ENCODE measurements at regions not wholly inside any gene's neighbourhood (a gene's known extent, or its start where the extent isn't known, plus 50 kb on each side); places are given as distances from the start of the nearest gene placed in this dataset.

- no peak for DNase-seq (ENCODE audit: low read depth)
Observed at GRCh38 chr22:48973694-48974041, 854.0 kb downstream of the BRD1 start.

GRCh38 chr22:48972979-48973693 lies 854.5 kb downstream of the BRD1 start:
- no peak for DNase-seq (ENCODE audit: low read depth)

GRCh38 chr22:48968201-48968959 lies 859.3 kb downstream of the BRD1 start:
- DNase-seq (ENCODE audit: low read depth), result no peak

- no peak for DNase-seq (ENCODE audit: low read depth)
Observed at GRCh38 chr22:48963405-48963804, 864.3 kb downstream of the BRD1 start.

GRCh38 chr22:48961705-48962104 lies 866.0 kb downstream of the BRD1 start:
- no peak for DNase-seq (ENCODE audit: low read depth)

- DNase-seq (ENCODE audit: low read depth), result no peak
Observed at GRCh38 chr22:48960980-48961660, 866.6 kb downstream of the BRD1 start.

- DNase-seq (ENCODE audit: low read depth), result no peak
Observed at GRCh38 chr22:48960576-48960975, 867.1 kb downstream of the BRD1 start.

- DNase-seq (ENCODE audit: low read depth), result no peak
Observed at GRCh38 chr22:48959496-48959895, 868.2 kb downstream of the BRD1 start.

GRCh38 chr22:48957987-48958321 lies 869.7 kb downstream of the BRD1 start:
- no peak for DNase-seq (ENCODE audit: low read depth)

GRCh38 chr22:48957311-48957986 lies 870.2 kb downstream of the BRD1 start:
- DNase-seq (ENCODE audit: low read depth), result no peak

- DNase-seq (ENCODE audit: low read depth), result no peak
Observed at GRCh38 chr22:48955351-48956311, 872.0 kb downstream of the BRD1 start.

- no peak for DNase-seq (ENCODE audit: low read depth)
Observed at GRCh38 chr22:48954781-48955311, 872.8 kb downstream of the BRD1 start.

GRCh38 chr22:48953830-48954229 lies 873.8 kb downstream of the BRD1 start:
- no peak for DNase-seq (ENCODE audit: low read depth)

- no peak for DNase-seq (ENCODE audit: low read depth)
Observed at GRCh38 chr22:48953103-48953720, 874.5 kb downstream of the BRD1 start.

GRCh38 chr22:48952256-48953102 lies 875.2 kb downstream of the BRD1 start:
- no peak for DNase-seq (ENCODE audit: low read depth)

- no peak for DNase-seq (ENCODE audit: low read depth)
Observed at GRCh38 chr22:48951836-48952235, 875.8 kb downstream of the BRD1 start.

- DNase-seq (ENCODE audit: low read depth), result no peak
Observed at GRCh38 chr22:48950151-48950915, 877.3 kb downstream of the BRD1 start.

GRCh38 chr22:48949375-48950149 lies 878.1 kb downstream of the BRD1 start:
- no peak for DNase-seq (ENCODE audit: low read depth)
